BLaER1 (cell line): ENCODE measurements at regions not wholly inside any gene's neighbourhood (a gene's known extent, or its start where the extent isn't known, plus 50 kb on each side); places are given as distances from the start of the nearest gene placed in this dataset.

Source experiments
- H3K27ac ChIP-seq: shearing (Covaris generic); formaldehyde crosslinking; 2 replicates; pipeline ENCODE4 v1.8.1; 2022
- H3K27me3 ChIP-seq: shearing (Covaris generic); formaldehyde crosslinking; 2 replicates; pipeline ENCODE4 v1.8.1; 2022
- H3K36me3 ChIP-seq: shearing (Covaris generic); formaldehyde crosslinking; 2 replicates; pipeline ENCODE4 v1.8.1; 2022
- H3K4me1 ChIP-seq: shearing (Covaris generic); formaldehyde crosslinking; 2 replicates; pipeline ENCODE4 v1.8.1; 2022
- H3K4me2 ChIP-seq: shearing (Covaris generic); formaldehyde crosslinking; 2 replicates; pipeline ENCODE4 v1.8.1; 2022
- H3K4me3 ChIP-seq: shearing (Covaris generic); formaldehyde crosslinking; 2 replicates; pipeline ENCODE4 v1.8.1; 2022
- H3K9ac ChIP-seq: shearing (Covaris generic); formaldehyde crosslinking; 2 replicates; pipeline ENCODE4 v1.8.1; 2022
- H3K9me3 ChIP-seq: shearing (Covaris generic); formaldehyde crosslinking; 2 replicates; pipeline ENCODE4 v1.8.1; 2022
- H4K20me1 ChIP-seq: shearing (Covaris generic); formaldehyde crosslinking; 2 replicates; pipeline ENCODE4 v1.8.1; 2022
- Cebpa-rat ChIP-seq: shearing (Covaris generic); IDR thresholded peaks from 2 replicates; pipeline ENCODE4 v1.8.1; 2022

GRCh38 chr14:53448682-53449081 lies 295.6 kb upstream of the DDHD1 start:
- no peak overlapping the region for H3K4me2 ChIP-seq
- no peaks in the 10 kb centered on the region for H3K36me3 ChIP-seq
- H4K20me1 ChIP-seq, result no peaks in the 10 kb centered on the region
- no peak overlapping the region for H3K4me3 ChIP-seq
- H3K27me3 ChIP-seq, result no peaks in the 10 kb centered on the region
- H3K9ac ChIP-seq, result no peak overlapping the region
- H3K27ac ChIP-seq, result no peak overlapping the region
- no peaks in the 10 kb centered on the region for H3K4me1 ChIP-seq
- TF ChIP-seq Cebpa-rat, result no peak
- H3K9me3 ChIP-seq, result no peaks in the 10 kb centered on the region

DNA sequence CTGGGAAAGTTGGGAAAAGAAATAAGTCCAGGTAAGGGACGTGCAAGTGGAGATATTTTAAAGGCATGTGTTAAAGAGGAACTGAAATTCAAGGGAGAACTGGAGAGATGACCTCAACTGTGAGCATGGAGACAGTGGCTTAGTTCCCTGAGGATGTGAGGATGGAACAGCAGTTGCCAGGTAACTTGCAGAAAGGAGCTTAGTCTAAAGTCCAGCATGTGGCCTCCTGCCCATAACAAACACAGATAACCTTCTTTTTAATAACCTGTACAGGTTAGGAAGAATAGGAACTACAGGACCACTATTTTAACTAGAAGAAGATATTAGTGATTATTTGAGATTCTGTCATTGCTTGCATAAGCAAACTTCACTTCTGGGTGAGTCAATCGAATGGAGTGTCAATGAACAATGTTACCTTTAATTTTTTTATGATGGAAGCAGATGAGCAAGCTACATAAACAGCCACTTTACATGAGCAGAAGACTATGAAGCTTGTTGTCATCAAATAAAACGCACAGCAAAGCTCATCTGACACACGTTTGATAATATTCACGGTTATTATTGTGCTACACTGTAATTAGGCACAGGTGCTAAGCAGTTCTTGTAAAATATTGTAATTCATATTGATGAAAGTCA lies 291.7 kb upstream of the DDHD1 start:
- H3K9ac ChIP-seq, result no peak overlapping the region
- TF ChIP-seq Cebpa-rat, result no peak
- H3K4me2 ChIP-seq, result no peak overlapping the region
- H3K4me3 ChIP-seq, result no peak overlapping the region
- no peaks in the 10 kb centered on the region for H3K27me3 ChIP-seq
- H3K9me3 ChIP-seq, result no peaks in the 10 kb centered on the region
- H4K20me1 ChIP-seq, result no peaks in the 10 kb centered on the region
- H3K27ac ChIP-seq, result no peak overlapping the region
- H3K4me1 ChIP-seq, result no peaks in the 10 kb centered on the region
- H3K36me3 ChIP-seq, result no peaks in the 10 kb centered on the region

DNA sequence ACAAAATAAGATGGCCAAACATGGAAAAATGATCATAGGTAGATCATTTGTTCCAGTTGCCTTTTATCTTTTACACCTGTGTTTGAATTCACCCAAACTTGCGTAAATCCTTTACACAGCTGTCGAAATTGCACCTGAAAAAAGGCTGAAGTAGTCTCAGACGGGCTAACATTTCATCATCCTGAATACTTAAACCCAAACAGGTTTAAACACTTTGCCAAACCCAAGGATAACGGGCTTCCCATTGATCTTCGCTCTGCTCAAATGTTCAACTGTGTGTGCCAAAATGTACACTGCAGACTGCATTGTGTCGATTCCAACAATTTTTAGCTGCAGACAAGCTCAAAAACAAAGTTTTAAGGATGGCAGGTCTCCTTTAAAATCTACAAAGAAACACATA lies 288.7 kb upstream of the DDHD1 start:
- H3K27ac ChIP-seq, result no peak overlapping the region
- H3K4me3 ChIP-seq, result no peak overlapping the region
- no peak overlapping the region for H3K9ac ChIP-seq
- no peak overlapping the region for H3K4me2 ChIP-seq
- no peaks in the 10 kb centered on the region for H3K4me1 ChIP-seq
- H3K36me3 ChIP-seq, result no peaks in the 10 kb centered on the region
- H4K20me1 ChIP-seq, result no peaks in the 10 kb centered on the region
- TF ChIP-seq Cebpa-rat, result no peak
- H3K27me3 ChIP-seq, result no peaks in the 10 kb centered on the region
- H3K9me3 ChIP-seq, result no peaks in the 10 kb centered on the region

DNA sequence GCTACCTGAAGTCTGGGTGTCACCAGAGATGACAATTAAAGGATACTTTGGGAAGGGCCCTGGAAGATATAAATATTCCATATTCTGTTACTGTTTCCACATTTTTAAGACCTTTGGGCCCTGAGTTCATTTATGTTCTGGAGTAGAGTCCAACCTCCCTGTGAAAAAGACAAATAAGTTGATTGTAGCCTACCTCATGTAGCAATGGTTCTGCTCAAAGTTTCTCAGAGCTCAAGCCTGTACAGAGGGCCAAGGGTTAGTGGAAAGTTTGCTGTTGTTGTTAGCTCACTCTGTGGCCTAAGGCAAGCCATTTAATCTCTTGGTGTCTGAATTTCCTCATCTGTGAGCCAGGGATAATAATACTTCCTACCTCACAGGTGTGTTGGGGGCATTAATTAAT lies 284.7 kb upstream of the DDHD1 start:
- no peak overlapping the region for H3K4me3 ChIP-seq
- H3K9me3 ChIP-seq, result no peaks in the 10 kb centered on the region
- no peak overlapping the region for H3K9ac ChIP-seq
- no peaks in the 10 kb centered on the region for H3K27me3 ChIP-seq
- no peak overlapping the region for H3K4me2 ChIP-seq
- no peak overlapping the region for H3K27ac ChIP-seq
- H4K20me1 ChIP-seq, result no peaks in the 10 kb centered on the region
- no peaks in the 10 kb centered on the region for H3K4me1 ChIP-seq
- no peak for TF ChIP-seq Cebpa-rat
- no peaks in the 10 kb centered on the region for H3K36me3 ChIP-seq

GRCh38 chr14:53432378-53432802 lies 279.3 kb upstream of the DDHD1 start:
- no peaks in the 10 kb centered on the region for H3K27me3 ChIP-seq
- no peak overlapping the region for H3K27ac ChIP-seq
- no peak overlapping the region for H3K4me2 ChIP-seq
- TF ChIP-seq Cebpa-rat, result no peak
- H4K20me1 ChIP-seq, result no peaks in the 10 kb centered on the region
- no peak overlapping the region for H3K4me3 ChIP-seq
- H3K9me3 ChIP-seq, result no peaks in the 10 kb centered on the region
- H3K36me3 ChIP-seq, result no peaks in the 10 kb centered on the region
- H3K9ac ChIP-seq, result no peak overlapping the region
- no peaks in the 10 kb centered on the region for H3K4me1 ChIP-seq

GRCh38 chr14:53430870-53431269 lies 277.7 kb upstream of the DDHD1 start:
- Histone ChIP-seq H3K4me3 (no peak overlapping the region), H3K9ac (no peak overlapping the region), H3K4me2 (no peak overlapping the region), H3K9me3 (peaks cover 1% of the 10 kb centered on the region; the same call in 1 of the 2 replicates), H3K36me3 (no peaks in the 10 kb centered on the region), H3K4me1 (no peaks in the 10 kb centered on the region), H3K27ac (no peak overlapping the region), H3K27me3 (no peaks in the 10 kb centered on the region), H4K20me1 (no peaks in the 10 kb centered on the region)
- no peak for TF ChIP-seq Cebpa-rat

DNA sequence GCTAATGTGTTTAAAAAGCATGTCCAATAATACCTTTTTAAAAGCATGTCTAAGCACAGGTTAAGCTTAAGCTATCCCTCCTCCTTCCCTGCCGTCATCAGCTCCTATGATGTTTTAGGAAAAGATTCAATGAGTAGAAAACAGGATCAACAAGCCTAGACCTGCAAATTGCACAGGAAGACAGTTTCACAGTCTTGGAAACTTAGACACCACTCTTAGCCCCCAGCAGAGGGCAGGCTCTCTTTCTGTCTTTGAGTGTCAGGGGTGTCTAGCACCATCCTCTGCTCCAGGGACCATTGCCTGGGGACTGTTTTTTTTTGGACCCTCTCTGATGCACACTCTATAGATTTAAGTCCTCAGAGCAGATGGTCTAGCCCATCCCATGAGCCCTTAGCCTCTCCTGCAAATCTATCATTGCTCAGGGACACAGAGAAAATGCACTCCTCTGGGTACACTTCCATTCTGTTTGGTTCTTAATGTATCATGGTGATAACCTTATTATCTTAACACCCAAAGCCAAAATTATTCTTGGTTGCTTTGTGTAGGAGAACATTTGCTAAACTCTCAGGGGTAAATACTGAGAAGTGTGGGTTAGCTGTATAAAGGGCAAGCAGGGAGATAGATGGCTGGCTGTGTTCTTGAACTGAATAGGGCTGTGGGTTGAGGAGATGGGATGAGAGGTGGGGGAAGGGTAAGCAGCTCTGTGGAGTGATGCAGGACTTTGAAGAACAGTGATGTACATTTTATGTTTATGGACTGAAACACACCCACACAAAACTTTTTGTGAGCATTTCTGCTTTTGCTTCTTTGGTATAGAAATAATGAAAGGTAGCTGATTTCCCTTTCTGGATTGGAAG lies 259.9 kb upstream of the DDHD1 start:
- H3K9ac ChIP-seq, result no peak overlapping the region
- H3K4me3 ChIP-seq, result no peak overlapping the region
- TF ChIP-seq Cebpa-rat, result no peak
- no peak overlapping the region for H3K4me2 ChIP-seq
- no peaks in the 10 kb centered on the region for H3K27me3 ChIP-seq
- H3K27ac ChIP-seq, result no peak overlapping the region
- peaks cover 13% of the 10 kb centered on the region for H3K9me3 ChIP-seq
- no peaks in the 10 kb centered on the region for H3K4me1 ChIP-seq
- H4K20me1 ChIP-seq, result no peaks in the 10 kb centered on the region
- H3K36me3 ChIP-seq, result no peaks in the 10 kb centered on the region

DNA sequence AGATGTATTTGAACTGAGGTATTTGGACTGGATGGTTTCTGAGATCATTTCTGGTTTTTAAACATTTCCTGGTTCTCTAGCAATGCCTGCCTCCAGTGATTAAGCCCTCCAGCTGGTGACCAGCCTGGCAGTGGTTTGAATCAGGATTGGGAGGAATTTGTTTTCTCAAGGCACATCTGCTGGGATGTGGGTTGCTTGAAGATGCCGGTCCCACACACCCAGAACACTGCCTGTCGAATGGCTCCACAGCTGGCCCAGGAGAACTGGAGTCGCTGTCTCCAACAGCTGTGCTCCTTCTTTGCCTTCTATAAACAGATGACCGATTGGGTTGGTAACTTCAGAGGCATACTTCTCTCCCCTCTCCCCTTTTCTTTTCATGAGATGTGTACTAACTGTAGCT lies 258.0 kb upstream of the DDHD1 start:
- H3K9ac ChIP-seq, result no peak overlapping the region
- H3K9me3 ChIP-seq, result no peaks in the 10 kb centered on the region
- H3K4me3 ChIP-seq, result no peak overlapping the region
- H3K36me3 ChIP-seq, result no peaks in the 10 kb centered on the region
- no peaks in the 10 kb centered on the region for H3K27me3 ChIP-seq
- H3K27ac ChIP-seq, result no peak overlapping the region
- no peaks in the 10 kb centered on the region for H3K4me1 ChIP-seq
- no peak overlapping the region for H3K4me2 ChIP-seq
- no peak for TF ChIP-seq Cebpa-rat
- no peaks in the 10 kb centered on the region for H4K20me1 ChIP-seq

- Histone ChIP-seq H3K9me3 (no peaks in the 10 kb centered on the region), H4K20me1 (no peaks in the 10 kb centered on the region), H3K36me3 (no peaks in the 10 kb centered on the region), H3K27ac (no peak overlapping the region), H3K4me3 (no peak overlapping the region), H3K9ac (no peak overlapping the region), H3K27me3 (no peaks in the 10 kb centered on the region), H3K4me1 (no peaks in the 10 kb centered on the region), H3K4me2 (no peak overlapping the region)
- TF ChIP-seq Cebpa-rat, result no peak
Observed at GRCh38 chr14:53409969-53410368, 256.8 kb upstream of the DDHD1 start.

DNA sequence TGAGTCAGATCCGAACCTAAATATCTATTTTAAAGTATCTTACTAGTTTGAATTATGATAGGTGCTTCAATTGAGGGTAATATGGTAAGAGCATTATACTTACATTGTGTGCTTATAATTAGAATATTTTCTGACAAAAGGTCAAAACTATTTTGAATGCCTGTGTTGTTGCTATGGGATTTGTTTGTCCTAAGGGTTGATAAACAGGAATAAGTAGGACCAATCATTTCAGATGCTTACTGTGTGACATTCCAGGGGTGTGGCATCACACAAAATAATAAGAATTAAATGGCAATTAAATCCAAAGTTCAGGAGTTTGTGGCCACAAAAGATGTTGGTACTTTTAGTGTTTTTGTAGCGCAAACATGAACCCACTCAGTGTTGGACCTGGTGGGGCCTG lies 256.2 kb upstream of the DDHD1 start:
- no peaks in the 10 kb centered on the region for H3K36me3 ChIP-seq
- H3K4me3 ChIP-seq, result no peak overlapping the region
- no peak overlapping the region for H3K4me2 ChIP-seq
- H3K9ac ChIP-seq, result no peak overlapping the region
- no peak overlapping the region for H3K27ac ChIP-seq
- H3K9me3 ChIP-seq, result no peaks in the 10 kb centered on the region
- H3K27me3 ChIP-seq, result no peaks in the 10 kb centered on the region
- no peak for TF ChIP-seq Cebpa-rat
- H4K20me1 ChIP-seq, result no peaks in the 10 kb centered on the region
- H3K4me1 ChIP-seq, result no peaks in the 10 kb centered on the region
